ENCODE measurements at regions not wholly inside any gene's neighbourhood (a gene's known extent, or its start where the extent isn't known, plus 50 kb on each side); places are given as distances from the start of the nearest gene placed in this dataset.

DNA sequence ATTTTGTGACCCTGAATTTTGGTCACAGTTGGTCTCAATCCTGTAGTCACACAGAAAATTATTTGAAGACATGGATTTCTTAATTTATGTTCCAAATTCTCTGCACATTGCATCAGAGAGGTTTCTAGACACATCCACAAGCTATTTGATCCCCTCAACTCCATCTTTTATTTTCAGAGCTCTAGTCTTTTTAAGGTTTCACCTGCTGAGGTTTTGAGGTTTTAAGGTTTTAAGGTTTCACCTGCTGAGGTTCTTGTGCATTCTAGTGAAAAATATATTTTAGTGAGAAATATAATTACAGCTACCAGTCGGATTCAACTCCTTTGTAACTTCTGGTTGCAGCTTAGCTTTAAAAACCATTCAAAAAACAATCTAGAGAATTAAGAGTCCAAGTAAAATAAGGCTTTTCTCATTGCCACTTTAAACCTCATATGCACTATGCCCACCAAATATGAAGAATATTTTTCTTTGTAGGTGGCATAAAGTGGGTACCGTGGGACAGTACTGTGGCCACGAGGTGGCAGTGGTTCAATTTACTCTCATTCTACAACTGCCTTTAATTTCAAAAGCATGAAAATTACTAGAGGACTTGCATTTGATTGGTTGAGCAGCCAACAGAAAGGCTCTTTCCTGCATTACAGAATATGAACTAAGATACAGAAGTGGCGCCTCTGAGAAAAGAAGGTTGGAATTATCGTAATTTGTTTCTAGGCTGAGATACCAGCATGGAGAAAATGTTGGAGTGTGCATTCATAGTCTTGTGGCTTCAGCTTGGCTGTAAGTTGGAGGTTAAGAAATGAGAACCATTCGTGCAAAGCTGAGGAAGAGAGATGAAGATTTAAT is 366.5 kb upstream of the OR4E1 start:
- Histone ChIP-seq H3K27ac (ENCODE audit: low read depth in 1 of 2, low read length in 2 of 2) (no peak overlapping the region), H3K4me2 (replicated peaks; ENCODE audit: extremely low read depth, low read length, poor library complexity, severe bottlenecking) (no peak overlapping the region), H4K20me1 (ENCODE audit: insufficient read depth, low read length) (no peaks in the 10 kb centered on the region), H3K4me1 (ENCODE audit: control insufficient read depth in 1 of 2, insufficient read depth in 2 of 2, low read length in 2 of 2) (no peaks in the 10 kb centered on the region), H3K9me3 (replicated peaks in 1 of 2; ENCODE audit: control insufficient read depth in 1 of 2, insufficient read depth in 1 of 2, low read length in 2 of 2) (no peaks in the 10 kb centered on the region), H2AFZ (ENCODE audit: insufficient read depth, low read depth, low read length, poor library complexity, severe bottlenecking) (no peak overlapping the region), H3K27me3 (ENCODE audit: control insufficient read depth in 2 of 2, insufficient read depth in 2 of 2, low read length in 2 of 2) (no peaks in the 10 kb centered on the region), H3K9ac (ENCODE audit: insufficient read depth, low read length, poor library complexity, severe bottlenecking) (no peak overlapping the region), H3K36me3 (replicated peaks in 1 of 2; ENCODE audit: control insufficient read depth in 1 of 2, insufficient read depth in 2 of 2, low read length in 2 of 2) (no peaks in the 10 kb centered on the region), H3K4me3 (replicated peaks in 1 of 3; ENCODE audit: low read depth in 2 of 3, low read length in 3 of 3) (no peak overlapping the region), H3K79me2 (ENCODE audit: insufficient read depth, low read length) (no peaks in the 10 kb centered on the region)
- intact Hi-C loops (cut with micrococcal nuclease) = no loop called here
- Mint-ChIP-seq H3K9me3 (no peaks in the 10 kb centered on the region), H3K27ac (no peak overlapping the region), H3K4me1 (peaks cover 7% of the 10 kb centered on the region), H3K36me3 (no peaks in the 10 kb centered on the region), H3K4me3 (no peak overlapping the region), H3K27me3 (ENCODE audit: low read depth in 3 of 3) (peaks cover 0 to 1% (median 0%) of the 10 kb centered on the region in 3 donors)
- 0% methylated on average over 1 of the region's 6 CpGs for WGBS (ENCODE audit: insufficient coverage)
- peak; percentile 64 for TF ChIP-seq CTCF (IDR thresholded peaks at IDR 0.05)
- no peak for DNase-seq

DNA sequence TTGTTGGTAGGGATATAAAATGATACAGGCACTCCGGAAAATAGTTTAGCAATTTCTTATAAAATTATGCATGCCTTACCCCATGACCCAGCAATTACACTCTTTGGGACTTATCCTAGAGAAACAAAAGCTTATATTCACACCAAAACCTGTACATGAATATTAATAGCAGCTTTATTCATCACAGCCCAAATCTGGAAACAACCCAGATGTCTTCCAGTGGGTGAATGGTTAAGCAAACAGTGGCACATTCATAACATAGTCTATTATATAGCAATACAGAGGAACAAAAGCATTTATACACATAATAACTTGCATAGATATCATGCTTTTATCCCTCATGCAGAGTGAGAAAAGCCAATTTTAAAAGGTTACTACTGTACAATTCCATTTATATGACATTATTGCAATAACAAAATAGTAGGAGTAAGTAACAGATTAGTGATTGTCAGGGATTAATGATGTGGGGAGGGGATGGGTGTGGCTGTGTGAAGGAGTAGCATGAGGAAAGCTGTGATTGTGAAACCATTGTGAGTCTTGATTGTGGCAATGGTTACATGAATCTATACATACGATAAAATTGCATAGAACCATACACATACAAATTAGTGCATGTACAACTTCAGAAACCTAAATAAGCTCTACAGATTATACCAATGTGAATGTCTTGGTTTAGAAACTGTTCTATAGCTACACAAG is 363.1 kb upstream of the OR4E1 start:
- peaks cover 0 to 3% (median 0%) of the 10 kb centered on the region in 3 donors for H3K27me3 Mint-ChIP-seq (ENCODE audit: low read depth in 3 of 3)
- Histone ChIP-seq H3K4me3 (replicated peaks in 1 of 3; ENCODE audit: low read depth in 2 of 3, low read length in 3 of 3) (no peak overlapping the region), H3K9ac (ENCODE audit: insufficient read depth, low read length, poor library complexity, severe bottlenecking) (no peak overlapping the region), H4K20me1 (ENCODE audit: insufficient read depth, low read length) (no peaks in the 10 kb centered on the region), H3K4me2 (replicated peaks; ENCODE audit: extremely low read depth, low read length, poor library complexity, severe bottlenecking) (no peak overlapping the region), H3K9me3 (replicated peaks in 1 of 2; ENCODE audit: control insufficient read depth in 1 of 2, insufficient read depth in 1 of 2, low read length in 2 of 2) (no peaks in the 10 kb centered on the region), H3K79me2 (ENCODE audit: insufficient read depth, low read length) (no peaks in the 10 kb centered on the region), H3K4me1 (ENCODE audit: control insufficient read depth in 1 of 2, insufficient read depth in 2 of 2, low read length in 2 of 2) (no peaks in the 10 kb centered on the region), H2AFZ (ENCODE audit: insufficient read depth, low read depth, low read length, poor library complexity, severe bottlenecking) (no peak overlapping the region), H3K27me3 (ENCODE audit: control insufficient read depth in 2 of 2, insufficient read depth in 2 of 2, low read length in 2 of 2) (no peaks in the 10 kb centered on the region), H3K27ac (ENCODE audit: low read depth in 1 of 2, low read length in 2 of 2) (no peak overlapping the region), H3K36me3 (replicated peaks in 1 of 2; ENCODE audit: control insufficient read depth in 1 of 2, insufficient read depth in 2 of 2, low read length in 2 of 2) (no peaks in the 10 kb centered on the region)
- no peak overlapping the region for H3K27ac Mint-ChIP-seq
- no peaks in the 10 kb centered on the region for H3K36me3 Mint-ChIP-seq
- no peaks in the 10 kb centered on the region for H3K9me3 Mint-ChIP-seq
- no peak for DNase-seq
- peaks cover 7% of the 10 kb centered on the region for H3K4me1 Mint-ChIP-seq
- WGBS (ENCODE audit: insufficient coverage) = no CpG with 5 or more reads among the region's 2 CpGs
- H3K4me3 Mint-ChIP-seq = no peak overlapping the region
- intact Hi-C loops (cut with micrococcal nuclease) = no loop called here
- TF ChIP-seq CTCF (IDR thresholded peaks at IDR 0.05) = no peak

Measured in CD14-positive monocyte (primary cell).